ENCODE measurements at regions not wholly inside any gene's neighbourhood (a gene's known extent, or its start where the extent isn't known, plus 50 kb on each side); places are given as distances from the start of the nearest gene placed in this dataset.

DNA sequence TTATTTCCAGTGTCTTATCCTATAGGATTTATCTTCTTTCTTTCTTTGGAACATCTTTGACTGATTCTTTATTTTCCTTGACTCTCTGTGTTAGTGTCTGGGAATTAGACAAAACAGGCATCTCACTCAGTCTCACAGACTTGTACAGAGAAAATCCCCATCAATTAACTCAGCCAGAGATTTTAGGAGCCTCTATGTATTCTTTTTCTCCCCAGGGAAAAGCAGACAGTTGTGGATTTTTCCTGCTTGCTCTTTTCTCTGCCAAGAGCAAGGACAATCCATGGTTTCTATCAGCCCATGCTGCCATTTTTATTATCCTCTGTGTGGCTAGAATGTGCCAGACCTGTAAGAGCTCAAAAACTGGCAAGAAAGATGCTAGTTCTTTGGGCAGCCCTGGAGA lies 595.1 kb downstream of the SNAPC1 start:
- no peak overlapping the region for H3K4me3 ChIP-seq
- intact Hi-C loops (cut with DNase I), result no loop called here
- no peaks in the 10 kb centered on the region for H3K36me3 ChIP-seq
- peaks cover 0 to 7% (median 2%) of the 10 kb centered on the region in 4 donors for H3K9me3 ChIP-seq
- TF ChIP-seq, protein P1, sequence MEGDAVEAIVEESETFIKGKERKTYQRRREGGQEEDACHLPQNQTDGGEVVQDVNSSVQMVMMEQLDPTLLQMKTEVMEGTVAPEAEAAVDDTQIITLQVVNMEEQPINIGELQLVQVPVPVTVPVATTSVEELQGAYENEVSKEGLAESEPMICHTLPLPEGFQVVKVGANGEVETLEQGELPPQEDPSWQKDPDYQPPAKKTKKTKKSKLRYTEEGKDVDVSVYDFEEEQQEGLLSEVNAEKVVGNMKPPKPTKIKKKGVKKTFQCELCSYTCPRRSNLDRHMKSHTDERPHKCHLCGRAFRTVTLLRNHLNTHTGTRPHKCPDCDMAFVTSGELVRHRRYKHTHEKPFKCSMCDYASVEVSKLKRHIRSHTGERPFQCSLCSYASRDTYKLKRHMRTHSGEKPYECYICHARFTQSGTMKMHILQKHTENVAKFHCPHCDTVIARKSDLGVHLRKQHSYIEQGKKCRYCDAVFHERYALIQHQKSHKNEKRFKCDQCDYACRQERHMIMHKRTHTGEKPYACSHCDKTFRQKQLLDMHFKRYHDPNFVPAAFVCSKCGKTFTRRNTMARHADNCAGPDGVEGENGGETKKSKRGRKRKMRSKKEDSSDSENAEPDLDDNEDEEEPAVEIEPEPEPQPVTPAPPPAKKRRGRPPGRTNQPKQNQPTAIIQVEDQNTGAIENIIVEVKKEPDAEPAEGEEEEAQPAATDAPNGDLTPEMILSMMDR (IDR thresholded peaks at IDR 0.05), result no peak
- TF ChIP-seq EP300 (IDR thresholded peaks at IDR 0.05) (no peak), POLR2A (IDR thresholded peaks at IDR 0.05) (no peak), POLR2AphosphoS5 (IDR thresholded peaks at IDR 0.05) (no peak)
- no peak overlapping the region for H3K27ac ChIP-seq
- H3K4me1 ChIP-seq, result no peaks in the 10 kb centered on the region
- H3K27me3 ChIP-seq, result no peaks in the 10 kb centered on the region
- no peak for DNase-seq

DNA sequence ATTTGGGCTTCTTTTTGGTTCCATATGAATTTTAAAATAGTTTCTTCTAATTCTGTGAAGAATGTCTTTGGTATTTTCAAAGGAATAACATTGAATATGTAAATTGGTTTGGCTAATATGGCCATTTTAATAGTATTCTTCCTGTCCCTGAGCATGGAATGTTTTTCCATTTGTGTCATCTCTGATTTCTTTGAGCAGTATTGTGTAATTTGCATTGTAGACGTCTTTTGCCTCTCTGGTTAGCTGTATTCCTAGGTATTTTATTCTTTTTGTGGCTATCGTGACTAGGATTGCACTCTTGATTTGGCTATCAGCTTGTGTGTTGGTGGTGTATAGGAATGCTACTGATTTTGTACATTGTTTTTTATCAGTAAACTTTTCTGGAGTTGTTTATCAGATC lies 601.9 kb downstream of the SNAPC1 start:
- Histone ChIP-seq H3K9me3 (no peaks in the 10 kb centered on the region), H3K4me3 (no peak overlapping the region), H3K36me3 (no peaks in the 10 kb centered on the region), H3K27ac (no peak overlapping the region), H3K27me3 (no peaks in the 10 kb centered on the region), H3K4me1 (no peaks in the 10 kb centered on the region)
- TF ChIP-seq EP300 (IDR thresholded peaks at IDR 0.05) (no peak), POLR2A (IDR thresholded peaks at IDR 0.05) (no peak), POLR2AphosphoS5 (IDR thresholded peaks at IDR 0.05) (no peak)
- TF ChIP-seq, protein P1 (IDR thresholded peaks at IDR 0.05), result no peak
- whole genome bisulfite sequencing, 2 donors, result 64 to 77% methylated on average over 2 of the region's 2 CpGs
- intact Hi-C loops (cut with DNase I), result no loop called here
- DNase-seq, result no peak

DNA sequence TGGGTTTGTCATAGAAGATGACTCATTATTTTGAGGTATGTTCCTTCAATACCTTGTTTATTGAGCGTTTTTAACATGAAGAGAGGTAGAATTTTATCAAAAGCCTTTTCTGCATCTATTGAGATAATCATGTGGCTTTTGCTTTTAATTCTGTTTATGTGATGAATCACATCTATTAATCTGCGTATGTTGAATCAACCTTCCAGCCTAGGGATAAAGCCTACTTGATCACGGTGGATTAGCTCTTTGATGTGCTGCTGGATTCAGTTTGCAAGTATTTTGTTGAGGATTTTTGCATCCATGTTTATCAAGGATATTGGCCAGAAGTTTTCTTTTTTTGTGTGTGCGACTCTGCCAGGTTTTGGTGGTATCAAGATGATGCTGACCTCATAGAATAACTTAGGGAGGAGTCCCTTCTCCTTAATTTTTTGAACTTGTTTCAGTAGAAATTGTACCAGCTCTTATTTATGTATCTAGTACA lies 602.6 kb downstream of the SNAPC1 start:
- Histone ChIP-seq H3K9me3 (no peaks in the 10 kb centered on the region), H3K4me3 (no peak overlapping the region), H3K27me3 (no peaks in the 10 kb centered on the region), H3K27ac (no peak overlapping the region), H3K4me1 (no peaks in the 10 kb centered on the region), H3K36me3 (no peaks in the 10 kb centered on the region)
- intact Hi-C loops (cut with DNase I), result no loop called here
- WGBS, 2 donors, result 71 to 77% methylated on average over 4 of the region's 4 CpGs
- TF ChIP-seq EP300 (IDR thresholded peaks at IDR 0.05) (no peak), POLR2A (IDR thresholded peaks at IDR 0.05) (no peak), POLR2AphosphoS5 (IDR thresholded peaks at IDR 0.05) (no peak)
- TF ChIP-seq, protein P1 (IDR thresholded peaks at IDR 0.05), result no peak
- DNase-seq, result no peak

DNA sequence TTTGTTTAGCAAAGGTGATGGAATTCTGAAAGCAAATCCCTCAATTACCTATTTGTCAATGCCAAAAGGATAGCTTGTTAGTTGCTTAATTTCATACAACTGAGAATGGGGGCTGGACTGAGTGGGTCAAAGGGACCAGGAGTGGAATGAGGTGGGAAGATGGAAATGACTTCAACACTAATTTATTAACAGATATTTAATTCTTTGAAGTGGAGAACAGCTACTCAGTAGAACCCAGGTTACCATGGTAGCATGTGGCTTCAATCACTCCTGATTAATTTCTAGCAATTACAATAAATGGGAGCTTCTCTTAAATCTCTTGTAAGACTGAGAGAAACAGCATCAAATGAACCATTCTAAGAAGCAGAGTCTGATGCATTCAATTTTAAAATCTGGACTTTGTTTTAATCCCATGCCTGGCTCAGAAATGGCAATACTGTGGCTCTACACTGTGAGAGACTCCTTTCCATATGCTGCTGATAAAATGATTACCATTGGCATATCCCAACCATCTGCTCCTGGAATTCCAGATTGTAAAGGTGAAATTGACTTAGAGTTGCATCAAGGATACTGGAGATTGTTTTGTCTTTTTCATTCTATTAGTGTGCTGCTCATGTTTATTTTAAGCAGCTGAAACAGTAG lies 607.8 kb downstream of the SNAPC1 start:
- Histone ChIP-seq H3K27ac (no peak overlapping the region), H3K9me3 (no peaks in the 10 kb centered on the region), H3K36me3 (no peaks in the 10 kb centered on the region), H3K27me3 (no peaks in the 10 kb centered on the region), H3K4me3 (no peak overlapping the region), H3K4me1 (no peaks in the 10 kb centered on the region)
- DNase-seq, result no peak
- TF ChIP-seq, protein P1 (IDR thresholded peaks at IDR 0.05), result no peak
- TF ChIP-seq POLR2AphosphoS5 (IDR thresholded peaks at IDR 0.05) (no peak), EP300 (IDR thresholded peaks at IDR 0.05) (no peak), POLR2A (IDR thresholded peaks at IDR 0.05) (no peak)
- intact Hi-C loops (cut with DNase I), result no loop called here

DNA sequence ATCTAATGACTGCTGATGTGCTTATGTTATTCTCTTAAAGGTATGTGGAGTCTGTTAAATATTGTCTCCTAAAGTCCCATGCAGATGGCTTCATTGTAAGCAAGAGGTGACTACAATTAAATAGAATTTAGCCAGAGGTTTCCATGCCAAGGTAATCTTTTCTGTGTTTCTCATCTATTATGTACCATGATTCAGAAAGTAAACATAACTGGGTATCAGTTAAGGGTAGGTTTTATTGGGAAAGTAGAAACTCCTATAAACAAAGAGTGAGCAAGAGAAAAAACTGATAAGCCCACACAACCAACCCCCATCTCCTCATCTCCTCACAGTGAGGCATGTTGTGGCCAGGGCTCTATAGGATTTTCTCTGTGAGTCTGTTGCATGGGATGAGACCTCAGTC lies 611.7 kb downstream of the SNAPC1 start:
- TF ChIP-seq, protein P1 (IDR thresholded peaks at IDR 0.05), result no peak
- TF ChIP-seq POLR2AphosphoS5 (IDR thresholded peaks at IDR 0.05), result no peak
- TF ChIP-seq POLR2A (IDR thresholded peaks at IDR 0.05), result no peak
- TF ChIP-seq EP300 (IDR thresholded peaks at IDR 0.05), result no peak
- H3K4me1 ChIP-seq, result no peaks in the 10 kb centered on the region
- H3K4me3 ChIP-seq, result no peak overlapping the region
- H3K9me3 ChIP-seq, result peaks cover 0 to 4% (median 0%) of the 10 kb centered on the region in 4 donors
- no peaks in the 10 kb centered on the region for H3K27me3 ChIP-seq
- no peak for DNase-seq
- intact Hi-C loops (cut with DNase I), result no loop called here
- H3K27ac ChIP-seq, result no peak overlapping the region
- H3K36me3 ChIP-seq, result no peaks in the 10 kb centered on the region
